ENCODE measurements at regions not wholly inside any gene's neighbourhood (a gene's known extent, or its start where the extent isn't known, plus 50 kb on each side); places are given as distances from the start of the nearest gene placed in this dataset.

- H3K9ac ChIP-seq (ENCODE audit: low read length) = no peak overlapping the region
- H3K4me1 ChIP-seq (ENCODE audit: insufficient read depth, low read length, severe bottlenecking) = no peaks in the 10 kb centered on the region
- H3K79me2 ChIP-seq (ENCODE audit: insufficient read depth, low read length) = no peaks in the 10 kb centered on the region
- H3K9me3 ChIP-seq (ENCODE audit: low read length) = no peaks in the 10 kb centered on the region
- no peaks in the 10 kb centered on the region for H3K9me2 ChIP-seq (ENCODE audit: low read depth, low read length)
- H3K27ac ChIP-seq (ENCODE audit: low read depth, low read length, poor library complexity, severe bottlenecking) = no peak overlapping the region
- H4K20me1 ChIP-seq (ENCODE audit: insufficient read depth, low read length) = no peaks in the 10 kb centered on the region
- no peak overlapping the region for H2AFZ ChIP-seq (ENCODE audit: low read length)
- H3K4me2 ChIP-seq (ENCODE audit: low read length) = no peak overlapping the region
- no peak overlapping the region for H3K4me3 ChIP-seq (ENCODE audit: low read depth, low read length, poor library complexity, severe bottlenecking)
- no peaks in the 10 kb centered on the region for H3F3A ChIP-seq (ENCODE audit: insufficient read depth, low read length)
- TF ChIP-seq EZH2 (IDR thresholded peaks at IDR 0.05; ENCODE audit: borderline replicate concordance, low read length) = no peak
- TF ChIP-seq, protein P1, sequence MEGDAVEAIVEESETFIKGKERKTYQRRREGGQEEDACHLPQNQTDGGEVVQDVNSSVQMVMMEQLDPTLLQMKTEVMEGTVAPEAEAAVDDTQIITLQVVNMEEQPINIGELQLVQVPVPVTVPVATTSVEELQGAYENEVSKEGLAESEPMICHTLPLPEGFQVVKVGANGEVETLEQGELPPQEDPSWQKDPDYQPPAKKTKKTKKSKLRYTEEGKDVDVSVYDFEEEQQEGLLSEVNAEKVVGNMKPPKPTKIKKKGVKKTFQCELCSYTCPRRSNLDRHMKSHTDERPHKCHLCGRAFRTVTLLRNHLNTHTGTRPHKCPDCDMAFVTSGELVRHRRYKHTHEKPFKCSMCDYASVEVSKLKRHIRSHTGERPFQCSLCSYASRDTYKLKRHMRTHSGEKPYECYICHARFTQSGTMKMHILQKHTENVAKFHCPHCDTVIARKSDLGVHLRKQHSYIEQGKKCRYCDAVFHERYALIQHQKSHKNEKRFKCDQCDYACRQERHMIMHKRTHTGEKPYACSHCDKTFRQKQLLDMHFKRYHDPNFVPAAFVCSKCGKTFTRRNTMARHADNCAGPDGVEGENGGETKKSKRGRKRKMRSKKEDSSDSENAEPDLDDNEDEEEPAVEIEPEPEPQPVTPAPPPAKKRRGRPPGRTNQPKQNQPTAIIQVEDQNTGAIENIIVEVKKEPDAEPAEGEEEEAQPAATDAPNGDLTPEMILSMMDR (IDR thresholded peaks at IDR 0.05; ENCODE audit: low read length) = no peak
- H3K27me3 ChIP-seq (ENCODE audit: insufficient read depth, low read length) = no peaks in the 10 kb centered on the region
- no peaks in the 10 kb centered on the region for H3K36me3 ChIP-seq (ENCODE audit: insufficient read depth, low read length)
These were observed 170.3 kb upstream of the USP24 start for GRCh38 chr1:55385402-55386018.

DNA sequence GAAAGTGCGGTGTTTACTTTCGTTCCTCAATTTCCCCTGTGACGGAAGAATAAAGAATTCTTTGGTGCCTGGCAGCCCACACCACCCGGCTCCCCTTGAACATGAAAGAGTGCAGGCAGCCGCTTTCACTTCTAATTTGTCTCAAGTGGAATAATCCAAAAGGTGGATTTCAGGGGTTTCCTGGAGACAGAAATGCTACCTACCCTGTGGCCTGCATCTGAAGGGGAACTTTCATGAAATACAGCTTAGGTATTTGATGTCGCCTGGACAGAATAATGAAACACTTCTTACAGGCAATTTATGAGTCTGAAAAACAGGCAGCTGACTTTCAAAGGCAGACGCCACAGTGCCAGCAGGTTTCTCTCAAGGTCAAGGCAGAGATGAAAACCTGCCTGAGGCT is 169.5 kb upstream of the USP24 start:
- TF ChIP-seq, protein P1 (IDR thresholded peaks at IDR 0.05; ENCODE audit: low read length) = no peak
- TF ChIP-seq EZH2 (IDR thresholded peaks at IDR 0.05; ENCODE audit: borderline replicate concordance, low read length) = no peak
- Histone ChIP-seq H3K4me2 (ENCODE audit: low read length) (no peak overlapping the region), H3K4me1 (ENCODE audit: insufficient read depth, low read length, severe bottlenecking) (no peaks in the 10 kb centered on the region), H3K79me2 (ENCODE audit: insufficient read depth, low read length) (no peaks in the 10 kb centered on the region), H3F3A (ENCODE audit: insufficient read depth, low read length) (no peaks in the 10 kb centered on the region), H3K27me3 (ENCODE audit: insufficient read depth, low read length) (no peaks in the 10 kb centered on the region), H3K27ac (ENCODE audit: low read depth, low read length, poor library complexity, severe bottlenecking) (no peak overlapping the region), H2AFZ (ENCODE audit: low read length) (no peak overlapping the region), H3K9ac (ENCODE audit: low read length) (no peak overlapping the region), H3K9me2 (ENCODE audit: low read depth, low read length) (no peaks in the 10 kb centered on the region), H4K20me1 (ENCODE audit: insufficient read depth, low read length) (no peaks in the 10 kb centered on the region), H3K4me3 (ENCODE audit: low read depth, low read length, poor library complexity, severe bottlenecking) (no peak overlapping the region), H3K36me3 (ENCODE audit: insufficient read depth, low read length) (no peaks in the 10 kb centered on the region), H3K9me3 (ENCODE audit: low read length) (no peaks in the 10 kb centered on the region)

GRCh38 chr1:55382806-55383305 is 167.7 kb upstream of the USP24 start:
- Histone ChIP-seq H3K9me2 (ENCODE audit: low read depth, low read length) (no peaks in the 10 kb centered on the region), H3K4me1 (ENCODE audit: insufficient read depth, low read length, severe bottlenecking) (no peaks in the 10 kb centered on the region), H3K4me2 (ENCODE audit: low read length) (no peak overlapping the region), H3K4me3 (ENCODE audit: low read depth, low read length, poor library complexity, severe bottlenecking) (no peak overlapping the region), H2AFZ (ENCODE audit: low read length) (no peak overlapping the region), H3K36me3 (ENCODE audit: insufficient read depth, low read length) (no peaks in the 10 kb centered on the region), H3K27me3 (ENCODE audit: insufficient read depth, low read length) (no peaks in the 10 kb centered on the region), H3K9ac (ENCODE audit: low read length) (no peak overlapping the region), H3K27ac (ENCODE audit: low read depth, low read length, poor library complexity, severe bottlenecking) (no peak overlapping the region), H3K9me3 (ENCODE audit: low read length) (no peaks in the 10 kb centered on the region), H3F3A (ENCODE audit: insufficient read depth, low read length) (no peaks in the 10 kb centered on the region), H4K20me1 (ENCODE audit: insufficient read depth, low read length) (no peaks in the 10 kb centered on the region), H3K79me2 (ENCODE audit: insufficient read depth, low read length) (no peaks in the 10 kb centered on the region)
- TF ChIP-seq EZH2 (IDR thresholded peaks at IDR 0.05; ENCODE audit: borderline replicate concordance, low read length) = no peak
- TF ChIP-seq, protein P1 (IDR thresholded peaks at IDR 0.05; ENCODE audit: low read length) = no peak
